GM21786 (cell line): ENCODE measurements at regions not wholly inside any gene's neighbourhood (a gene's known extent, or its start where the extent isn't known, plus 50 kb on each side); places are given as distances from the start of the nearest gene placed in this dataset.
"Not testable (repeated sequence)": the region's sequence is repeated elsewhere in the genome, so short reads cannot be mapped to it uniquely, and the experiment has no call there.

ENCODE experiments used
- ATAC-seq: cut with Tn5 transposase; IDR thresholded peaks from one replicate; pipeline ENCODE4 v1.9.1; 2021; ENCODE audit not compliant: unreplicated experiment

DNA sequence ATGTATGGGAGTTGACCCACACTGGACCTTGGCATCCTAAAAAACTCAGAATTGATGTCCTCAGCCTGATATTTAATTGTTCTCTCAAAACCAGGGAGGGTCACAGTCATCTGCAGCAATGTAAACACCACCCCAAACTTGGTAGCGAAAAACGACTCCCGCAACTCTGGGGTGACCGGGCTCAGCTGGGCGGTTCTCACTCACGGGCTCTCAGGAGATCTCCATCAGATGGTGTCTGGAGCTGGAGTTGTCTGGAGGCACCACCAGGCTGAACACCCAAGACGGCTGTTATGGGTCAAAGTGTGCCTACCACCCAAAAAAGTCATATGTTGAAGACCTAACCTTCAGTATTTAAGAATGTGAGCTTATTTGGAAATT, 50.9 kb upstream of the NXT1 start:
- ATAC-seq = no peak

DNA sequence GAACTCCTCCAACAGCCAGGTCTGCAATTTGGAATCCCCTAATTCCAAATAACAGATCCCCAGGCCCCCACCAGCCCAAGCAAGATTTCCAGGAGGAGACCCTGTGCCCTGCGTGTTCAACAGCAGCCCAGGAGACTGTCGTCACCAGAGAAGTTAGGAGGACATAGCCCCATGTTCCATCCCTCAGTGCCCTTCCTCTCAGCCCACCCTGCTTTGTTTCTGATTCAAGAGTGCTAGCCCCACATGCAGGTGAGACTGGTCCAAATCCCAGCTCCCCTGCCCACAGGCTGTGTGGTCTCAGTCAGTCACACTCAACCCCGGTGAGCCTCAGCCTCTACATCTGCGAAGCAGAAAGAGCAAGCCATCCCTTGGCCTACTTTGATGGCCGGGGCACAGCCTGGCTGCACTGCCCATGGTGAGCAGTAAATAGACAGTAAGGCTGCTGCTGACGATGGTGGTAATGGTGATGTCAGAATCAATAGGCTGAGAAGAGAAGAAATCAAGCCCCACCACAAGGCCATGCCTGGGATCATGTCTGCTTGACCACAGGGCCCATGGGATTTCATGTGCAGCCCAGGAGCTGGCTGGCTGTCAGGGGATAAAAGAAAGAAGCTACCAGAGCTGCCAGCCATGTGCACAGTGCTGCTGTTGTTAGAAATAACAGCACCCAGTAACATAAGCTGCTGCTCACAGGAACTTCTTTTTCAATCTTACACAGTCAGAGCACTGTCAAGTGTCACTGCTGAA, 51.5 kb upstream of the NXT1 start:
- ATAC-seq = no peak

DNA sequence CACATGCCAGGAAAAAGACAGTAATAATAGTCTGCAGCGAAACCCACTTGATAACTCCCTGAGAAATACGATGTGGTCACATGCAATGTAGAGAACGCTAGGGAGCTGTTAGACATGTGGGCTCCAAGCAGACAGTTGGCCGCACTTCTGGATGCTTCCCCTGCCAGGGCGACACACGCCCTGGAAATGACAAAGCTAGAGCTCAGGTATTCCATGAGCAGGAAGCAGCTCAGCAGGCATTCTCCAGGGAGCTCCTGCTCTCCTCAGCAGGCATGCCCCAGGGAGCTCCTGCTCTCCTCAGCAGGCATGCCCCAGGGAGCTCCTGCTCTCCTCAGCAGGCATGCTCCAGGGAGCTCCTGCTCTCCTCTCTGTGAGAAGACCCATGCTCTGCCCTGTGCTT, 52.4 kb upstream of the NXT1 start:
- no peak for ATAC-seq

DNA sequence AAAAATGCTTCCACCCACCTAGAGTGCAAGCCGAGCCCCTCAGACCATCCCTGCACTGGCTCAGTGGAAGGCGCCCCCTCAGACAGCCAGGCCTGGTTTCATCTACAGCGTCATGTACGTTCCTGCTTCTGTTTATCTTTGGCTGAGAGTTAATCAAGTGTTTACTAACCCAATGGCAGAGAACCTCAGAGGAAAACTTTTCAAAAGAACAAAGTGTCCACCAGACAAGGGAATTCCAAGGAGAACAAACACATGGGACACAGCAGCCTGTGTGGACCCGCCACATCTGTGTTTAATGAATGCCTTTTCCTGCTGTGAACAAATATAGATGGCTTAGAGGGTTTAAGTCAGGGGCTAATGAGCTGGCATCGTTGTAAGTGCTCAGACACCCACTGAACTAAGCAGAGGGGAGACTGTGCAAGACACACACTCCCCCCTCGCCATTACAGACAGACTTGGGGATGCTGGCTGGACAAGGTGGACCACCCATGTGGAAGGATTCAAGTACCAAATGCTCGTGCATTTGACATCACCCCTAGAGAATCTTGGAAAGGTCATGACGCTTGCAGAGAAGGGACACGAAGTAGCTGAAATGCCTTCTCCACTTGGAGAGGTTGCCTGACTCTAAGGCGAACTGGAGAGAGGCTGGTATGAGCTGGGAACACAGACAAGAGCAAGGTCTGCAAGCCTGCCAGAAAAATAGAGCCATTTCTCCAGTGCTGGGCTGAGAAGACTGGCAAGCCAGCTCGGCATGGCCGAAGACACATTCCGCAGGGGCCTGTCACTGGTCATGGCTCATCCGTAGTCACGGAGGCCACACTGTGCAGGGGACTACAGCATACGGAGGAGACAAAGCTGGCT, 53.5 kb upstream of the NXT1 start:
- ATAC-seq = no peak

DNA sequence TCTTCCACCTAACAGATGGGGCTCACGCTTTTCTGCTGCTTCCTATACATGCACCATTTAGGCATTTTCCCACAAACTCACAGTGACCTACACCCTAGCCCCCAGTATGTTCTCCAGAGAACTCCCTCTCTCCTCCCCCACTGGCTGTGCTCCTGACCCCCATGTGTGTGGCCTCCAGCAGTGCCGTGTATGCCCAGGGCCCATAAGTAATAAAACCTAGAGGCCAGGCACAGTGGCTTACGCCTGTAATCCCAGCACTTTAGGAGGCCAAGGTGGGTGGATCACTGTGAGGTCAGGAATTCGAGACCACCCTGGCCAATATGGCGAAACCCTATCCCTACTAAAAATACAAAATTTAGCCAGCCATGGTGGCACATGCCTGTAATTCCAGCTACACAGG, 54.7 kb upstream of the NXT1 start:
- ATAC-seq = no peak

DNA sequence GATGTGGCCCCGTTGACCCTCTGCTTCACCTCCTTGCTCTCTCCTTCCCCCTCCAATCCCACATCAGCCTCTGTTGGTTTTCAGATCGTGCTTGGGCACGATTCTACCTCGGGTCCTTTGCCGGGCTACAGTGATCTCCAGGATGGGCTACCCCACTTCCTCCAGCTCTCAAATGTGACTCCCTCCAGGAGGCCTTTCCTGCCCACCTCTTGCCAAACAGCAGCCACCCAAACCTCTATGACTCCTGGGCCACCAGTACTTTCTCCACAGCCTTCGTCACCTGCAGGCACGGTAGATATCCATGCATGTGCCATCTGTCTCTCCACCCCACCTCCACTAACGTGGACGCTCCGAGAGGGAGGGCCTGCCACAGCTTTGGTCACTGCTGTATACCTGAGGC, 55.9 kb upstream of the NXT1 start:
- no peak for ATAC-seq

DNA sequence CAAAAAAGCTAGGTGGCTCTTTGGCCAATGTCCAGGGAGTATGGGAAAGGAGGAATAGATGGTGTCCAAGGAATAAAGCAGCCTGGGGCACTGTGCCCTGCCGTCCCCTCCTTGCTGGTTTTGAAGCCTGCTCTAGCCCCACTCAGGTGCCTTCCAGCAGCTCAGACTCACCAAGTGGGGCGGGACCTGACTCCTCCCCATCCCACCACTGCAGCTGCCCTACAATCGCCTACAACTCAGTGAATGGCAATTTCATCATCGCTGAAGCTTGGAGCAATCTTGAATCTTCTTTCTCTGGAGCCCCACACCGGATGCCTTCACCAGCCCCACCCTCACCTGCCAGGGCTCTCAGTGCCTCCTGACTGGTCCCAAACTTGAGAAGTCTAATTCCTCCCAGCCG, 56.4 kb upstream of the NXT1 start:
- no peak for ATAC-seq

DNA sequence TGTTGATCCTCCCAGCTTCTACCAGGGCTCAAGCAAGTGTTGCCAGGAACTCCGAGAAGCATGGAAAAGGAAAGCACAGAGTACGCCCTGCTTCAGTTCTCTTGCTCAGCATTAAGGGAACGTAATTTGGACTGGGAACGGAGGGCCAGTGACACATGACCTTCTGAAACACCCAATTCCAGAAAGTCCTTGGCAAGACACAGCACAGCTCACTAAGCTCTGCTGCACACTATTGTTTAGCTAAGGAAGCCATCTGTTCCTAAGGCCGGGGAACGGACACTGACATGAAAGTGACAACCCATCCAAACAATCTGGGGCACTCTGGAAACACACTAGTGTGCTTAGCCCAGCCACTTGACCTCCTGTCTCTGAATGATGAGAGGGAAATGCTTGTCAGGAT, 56.9 kb upstream of the NXT1 start:
- ATAC-seq = no peak

DNA sequence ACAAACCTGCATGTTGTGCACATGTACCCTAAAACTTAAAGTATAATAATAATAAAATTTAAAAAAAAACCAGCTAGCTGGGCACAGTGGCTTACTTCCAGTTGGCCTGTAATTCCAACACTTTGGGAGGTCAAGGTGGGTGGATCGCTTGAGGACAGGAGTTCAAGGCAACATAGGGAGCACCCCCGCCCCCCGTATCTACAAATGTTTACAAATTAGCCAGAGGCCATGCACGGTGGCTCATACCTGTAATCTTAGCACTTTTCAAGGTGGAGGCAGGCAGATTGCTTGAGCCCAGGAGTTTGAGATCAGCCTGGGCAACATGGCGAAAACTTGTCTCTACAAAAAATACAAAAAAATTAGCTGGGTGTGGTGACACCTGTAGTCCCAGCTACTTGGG, 58.3 kb upstream of the NXT1 start:
- not testable (repeated sequence) for ATAC-seq

DNA sequence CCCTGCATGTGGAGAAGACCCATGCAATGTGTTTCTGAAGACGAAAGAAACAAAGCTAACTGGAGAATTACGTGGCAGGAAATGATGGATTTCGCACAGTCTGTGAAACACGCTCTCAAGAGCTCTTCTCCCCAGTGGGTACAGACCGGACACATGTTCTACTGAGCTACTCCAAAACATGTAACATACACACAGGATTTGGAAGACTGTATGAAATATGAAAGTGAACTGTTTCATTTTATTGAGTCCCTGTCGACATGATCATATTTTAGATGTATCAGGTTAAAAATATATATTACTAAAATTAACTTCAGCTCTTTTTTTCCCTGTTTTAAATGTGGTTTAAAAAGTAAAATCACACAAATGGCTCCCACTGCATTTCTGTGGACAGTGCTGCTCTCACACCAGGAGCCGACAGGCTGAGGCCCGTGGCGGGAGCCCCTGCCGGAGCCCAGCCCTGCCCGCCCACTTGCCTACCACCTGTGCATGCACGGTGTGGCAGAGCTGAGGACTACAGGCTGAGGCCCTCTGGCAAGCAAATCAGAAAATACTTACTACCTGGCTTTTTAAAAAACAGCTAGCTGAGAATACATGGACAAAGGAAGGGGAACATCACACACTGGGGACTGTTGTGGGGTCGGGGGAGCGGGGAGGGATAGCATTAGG, 58.9 kb upstream of the NXT1 start:
- ATAC-seq = no peak

DNA sequence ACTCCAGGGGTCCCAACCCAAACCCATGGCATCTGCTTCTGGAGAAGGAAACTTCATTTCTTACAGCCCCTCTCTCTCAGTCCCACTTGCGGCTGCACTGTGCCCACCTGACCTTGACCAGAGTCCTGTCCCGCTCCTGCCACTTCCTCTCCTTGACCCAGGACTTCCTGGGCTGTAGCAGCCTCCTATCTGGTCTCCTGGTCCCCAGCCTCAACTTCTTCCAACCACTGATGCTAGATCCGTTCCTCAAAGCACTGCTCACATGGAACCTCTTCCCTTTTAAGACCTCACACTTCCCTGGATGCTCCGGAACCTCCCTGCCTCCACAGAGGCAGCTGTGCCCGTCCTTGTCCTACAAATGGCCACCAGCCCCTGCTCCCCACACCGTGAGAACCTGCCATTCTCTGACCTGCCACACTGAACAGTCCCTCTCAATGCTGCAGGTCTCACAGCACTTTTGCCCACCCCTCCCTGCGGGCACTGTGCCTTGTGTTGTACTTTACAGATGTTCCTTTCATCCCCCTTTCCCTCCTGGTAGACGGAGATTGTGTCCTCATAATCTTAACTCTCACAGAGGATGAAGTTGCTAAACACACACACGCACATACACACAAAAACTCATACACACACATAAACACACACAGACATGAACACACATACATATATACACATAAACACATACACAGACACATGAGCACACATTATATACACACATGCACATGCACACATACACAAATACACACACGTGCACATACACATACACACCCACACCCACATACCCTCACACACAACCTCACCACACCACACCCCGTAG, 59.6 kb upstream of the NXT1 start:
- ATAC-seq = no peak

DNA sequence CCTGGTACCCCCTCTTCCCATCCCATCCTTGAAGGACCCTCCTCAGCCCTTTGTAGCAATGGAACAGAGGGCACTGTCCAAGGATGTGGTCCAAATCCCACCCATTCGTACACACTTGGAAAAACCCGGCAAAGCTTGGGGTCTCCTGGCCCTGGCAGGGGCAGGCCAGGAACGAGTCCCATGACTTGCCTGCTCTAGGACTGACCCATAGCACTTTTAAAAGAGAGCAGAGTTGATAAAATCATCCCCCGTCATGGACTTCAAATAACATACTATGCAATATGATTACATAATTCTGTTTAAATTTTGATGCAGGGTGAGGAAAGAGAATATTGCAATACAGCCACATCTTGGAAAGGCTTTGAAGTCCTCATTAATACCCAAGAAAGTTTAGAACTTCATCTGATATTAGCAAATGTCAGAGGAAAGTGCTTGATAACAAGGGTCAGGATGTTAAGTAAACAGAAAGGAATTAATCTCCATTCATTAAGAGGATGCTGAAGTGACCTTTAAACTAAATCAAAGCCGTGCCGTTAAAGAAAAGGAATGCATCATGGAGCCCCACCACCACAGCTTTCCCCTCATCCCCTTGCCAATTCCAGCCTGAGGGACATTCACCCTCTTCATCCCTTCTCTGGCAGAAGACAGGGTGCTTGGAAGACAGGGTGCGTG, 60.7 kb upstream of the NXT1 start:
- ATAC-seq = no peak

DNA sequence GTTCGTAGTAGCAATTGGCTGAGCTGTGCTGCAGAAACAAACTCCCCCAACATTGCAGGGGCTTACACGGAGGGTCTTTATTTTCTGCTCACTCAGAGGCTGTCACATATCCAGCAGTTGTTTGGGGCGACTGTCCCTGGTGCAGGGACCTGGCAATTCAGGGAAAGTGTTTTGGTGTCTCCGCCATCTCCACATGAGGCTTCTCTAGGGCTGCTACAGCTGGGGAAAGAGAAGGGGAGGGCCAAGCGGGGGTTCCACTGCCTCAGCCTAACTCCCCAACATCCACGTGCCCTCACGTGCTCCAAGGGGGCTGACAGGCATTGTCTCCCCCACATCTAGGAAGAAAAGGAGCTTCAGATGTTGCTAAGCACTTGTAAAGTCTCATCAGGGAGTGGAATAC, 61.3 kb upstream of the NXT1 start:
- ATAC-seq = no peak

DNA sequence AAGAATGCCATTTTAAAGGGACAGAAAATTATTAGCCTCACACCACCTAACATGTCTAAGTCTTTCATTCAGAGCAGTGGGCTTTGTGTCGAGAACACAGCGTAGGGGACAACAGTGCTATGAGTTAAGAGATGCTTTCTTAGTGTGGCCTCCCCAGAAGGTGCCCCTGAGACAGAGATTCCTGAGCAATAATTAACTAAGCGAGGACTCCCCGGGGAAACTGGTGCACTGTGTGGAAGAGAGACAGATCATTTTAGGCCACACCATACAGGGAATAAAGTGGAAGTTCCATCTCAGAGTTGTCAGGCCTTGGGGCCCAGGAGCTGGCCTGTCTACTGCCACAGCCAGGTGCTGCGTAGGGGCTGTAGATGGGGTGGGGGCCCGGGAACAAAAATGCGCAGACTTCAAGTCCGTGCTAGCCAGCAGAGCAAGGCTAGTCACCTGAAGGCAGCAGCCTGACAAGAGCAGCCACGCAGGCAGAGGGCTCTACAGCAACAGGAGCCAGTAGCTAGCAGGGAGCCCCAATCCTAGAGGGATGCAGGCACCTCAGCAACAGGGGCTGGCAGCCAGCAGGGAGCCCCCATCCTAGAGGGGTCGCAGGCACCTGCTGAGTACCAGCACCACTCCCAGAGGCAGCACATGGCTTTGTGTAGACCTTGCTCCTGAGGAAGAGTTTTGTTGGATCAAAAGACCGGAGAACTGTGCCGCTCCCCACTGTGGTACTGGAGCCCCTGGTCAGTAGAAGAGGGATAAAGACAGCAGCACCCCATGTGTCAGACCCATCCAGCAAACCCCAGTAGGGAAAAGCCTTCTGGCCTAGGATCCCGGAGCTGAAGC, 63.0 kb upstream of the NXT1 start:
- no peak for ATAC-seq

DNA sequence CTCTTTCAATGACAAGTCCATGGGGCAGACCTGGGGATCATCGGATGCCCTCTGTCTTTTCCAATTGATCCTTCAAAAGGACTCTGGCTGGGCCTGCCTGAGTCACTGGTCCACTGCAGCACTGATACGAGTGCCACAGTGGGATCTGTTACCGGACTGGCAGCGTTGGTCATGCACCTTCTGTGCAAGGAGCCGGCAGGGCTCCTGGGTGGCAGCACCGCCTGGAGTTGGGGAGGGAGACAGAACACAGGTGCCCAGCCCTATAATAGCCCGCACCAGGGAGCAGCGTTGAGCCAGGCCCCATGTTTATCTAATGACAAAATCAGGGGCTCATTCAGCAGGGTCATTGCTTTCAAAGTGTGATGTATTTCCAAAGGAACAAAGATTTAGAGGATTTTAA, 64.2 kb upstream of the NXT1 start:
- ATAC-seq = no peak

DNA sequence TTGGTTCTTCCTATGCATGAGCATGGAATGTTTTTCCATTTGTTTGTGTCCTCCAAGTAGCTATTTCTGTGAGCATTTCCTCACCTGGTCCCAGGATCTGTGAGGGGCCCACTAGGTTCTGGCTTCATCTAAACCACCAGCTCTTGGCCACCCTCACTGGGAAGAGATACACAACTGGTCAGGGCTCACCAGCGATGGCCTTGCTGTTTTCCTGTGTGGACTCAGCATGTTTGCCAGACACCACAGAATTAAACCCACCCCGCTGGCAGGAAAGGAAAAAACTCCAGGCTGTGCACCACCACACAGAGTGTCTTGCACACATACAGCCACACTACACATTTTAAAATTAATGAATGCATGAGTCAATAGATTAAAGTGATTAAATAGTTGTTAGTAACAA, 65.1 kb upstream of the NXT1 start:
- ATAC-seq = no peak

DNA sequence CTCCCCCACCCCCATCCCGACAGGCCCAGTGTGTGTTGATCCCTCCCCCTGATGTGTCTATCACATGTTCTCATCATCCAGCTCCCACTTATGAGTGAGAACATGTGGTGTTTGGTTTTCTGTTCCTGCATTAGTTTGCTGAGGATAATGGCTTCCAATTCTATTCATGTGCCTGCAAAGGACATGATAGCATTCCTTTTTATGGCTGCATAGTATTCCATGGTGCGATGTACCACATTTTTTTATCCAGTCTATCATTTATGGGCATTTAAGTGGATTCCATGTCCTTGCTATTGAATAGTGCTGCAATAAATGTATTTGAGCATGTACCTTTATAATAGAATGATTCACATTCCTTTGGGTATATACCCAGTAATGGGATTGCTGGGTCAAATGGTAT, 66.6 kb upstream of the NXT1 start:
- no peak for ATAC-seq

DNA sequence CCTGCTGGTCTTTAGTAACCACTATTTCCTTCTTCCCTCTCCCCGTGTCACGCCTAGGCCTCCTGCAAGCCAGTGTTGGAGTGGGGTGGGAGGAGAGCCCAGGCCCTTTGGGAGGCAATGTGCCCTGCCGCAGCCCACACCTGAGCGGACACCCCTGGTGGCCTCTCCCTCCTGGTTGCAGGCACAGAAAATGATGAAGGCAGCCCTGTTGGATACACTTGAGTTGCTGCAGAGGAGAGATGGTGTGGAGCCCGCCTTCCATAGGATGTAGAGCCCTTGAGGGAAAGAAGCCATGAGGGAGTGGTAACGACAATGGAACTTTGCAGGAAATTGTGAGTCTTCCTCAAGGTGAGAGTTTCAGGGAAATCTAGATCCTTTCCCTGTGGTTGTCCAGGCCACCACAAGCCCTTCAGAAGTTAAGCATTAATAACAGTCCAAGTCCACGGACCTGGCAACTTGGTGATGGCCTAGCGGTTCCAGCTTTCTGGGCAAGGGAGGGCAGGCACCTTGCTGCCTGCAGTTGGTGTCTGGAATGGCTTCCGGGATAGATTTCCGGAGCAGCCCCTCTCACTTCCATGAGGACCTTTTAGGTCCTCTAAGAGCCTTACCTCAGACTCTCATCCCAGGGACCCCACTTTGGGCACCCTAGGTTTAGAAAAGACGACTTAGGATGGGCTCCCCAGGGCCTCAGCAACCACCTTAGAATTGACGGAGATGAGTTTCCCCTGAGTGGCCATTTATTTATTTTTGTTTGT, 67.3 kb upstream of the NXT1 start:
- ATAC-seq = no peak

DNA sequence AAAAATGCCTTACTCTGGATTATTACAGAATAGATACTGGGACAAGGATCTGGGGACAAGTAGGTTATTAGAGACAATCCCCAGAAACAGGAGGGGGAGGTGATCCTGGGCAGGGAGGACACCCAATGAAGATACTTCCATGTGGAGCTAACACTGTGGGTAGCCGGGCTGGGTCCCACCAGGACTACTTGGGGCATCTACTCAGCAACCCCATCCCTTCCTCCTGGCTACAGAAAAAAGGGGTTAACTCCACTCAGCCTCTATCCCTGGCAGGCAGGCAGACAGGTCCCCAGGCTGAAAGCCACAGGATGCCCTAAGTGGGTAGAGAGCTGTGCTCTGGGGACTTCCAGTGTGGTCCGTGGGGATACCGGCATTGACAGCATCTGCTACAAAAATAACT, 68.0 kb upstream of the NXT1 start:
- no peak for ATAC-seq
